Fibroblast of mammary gland (primary cell): ENCODE measurements at regions not wholly inside any gene's neighbourhood (a gene's known extent, or its start where the extent isn't known, plus 50 kb on each side); places are given as distances from the start of the nearest gene placed in this dataset.

Experiments
- DNase-seq: peaks from one replicate; pipeline ENCODE4 v3.0.0-alpha.2; 2010; ENCODE audit warnings: low read depth
- H3K4me3 ChIP-seq: 2 replicates; pipeline ENCODE4 v1.5.1; 2011; ENCODE audit warnings: low read depth, mild to moderate bottlenecking, low read length, moderate library complexity; ENCODE audit not compliant: control insufficient read depth
- CTCF ChIP-seq: conservative IDR thresholded peaks from 2 replicates; pipeline ENCODE4 v1.5.1; 2011; ENCODE audit warnings: low read depth, low read length, inconsistent platforms; ENCODE audit not compliant: control insufficient read depth, insufficient read depth

- DNase-seq, result no peak
- no peak for TF ChIP-seq CTCF
- no peak overlapping the region for H3K4me3 ChIP-seq
Observed at GRCh38 chr4:124183231-124183630, 529.3 kb downstream of the ANKRD50 start.

- no peak overlapping the region for H3K4me3 ChIP-seq
- no peak for TF ChIP-seq CTCF
- DNase-seq, result peak; percentile 40
Observed at GRCh38 chr4:124183926-124184325, 528.6 kb downstream of the ANKRD50 start.

GRCh38 chr4:124184792-124185191, 527.7 kb downstream of the ANKRD50 start:
- no peak for TF ChIP-seq CTCF
- no peak overlapping the region for H3K4me3 ChIP-seq
- DNase-seq, result no peak

GRCh38 chr4:124188595-124188994, 523.9 kb downstream of the ANKRD50 start:
- DNase-seq, result no peak
- no peak for TF ChIP-seq CTCF
- H3K4me3 ChIP-seq, result no peak overlapping the region

- no peak overlapping the region for H3K4me3 ChIP-seq
- DNase-seq, result no peak
- no peak for TF ChIP-seq CTCF
Observed at GRCh38 chr4:124189545-124189944, 523.0 kb downstream of the ANKRD50 start.

GRCh38 chr4:124191329-124191728, 521.2 kb downstream of the ANKRD50 start:
- TF ChIP-seq CTCF, result no peak

GRCh38 chr4:124192544-124192943, 520.0 kb downstream of the ANKRD50 start:
- TF ChIP-seq CTCF, result no peak
- no peak for DNase-seq
- no peak overlapping the region for H3K4me3 ChIP-seq

More at GRCh38 chr4:124191329-124191728, 521.2 kb downstream of the ANKRD50 start:
- DNase-seq, result no peak
- H3K4me3 ChIP-seq, result no peak overlapping the region
